HG02678 (cell line): ENCODE measurements at regions not wholly inside any gene's neighbourhood (a gene's known extent, or its start where the extent isn't known, plus 50 kb on each side); places are given as distances from the start of the nearest gene placed in this dataset.
"Not testable (repeated sequence)": the region's sequence is repeated elsewhere in the genome, so short reads cannot be mapped to it uniquely, and the experiment has no call there.

ENCODE experiments used
- ATAC-seq: cut with Tn5 transposase; IDR thresholded peaks from one replicate; pipeline ENCODE4 v1.9.1; 2021; ENCODE audit warnings: mild to moderate bottlenecking, moderate library complexity; ENCODE audit not compliant: unreplicated experiment

GRCh38 chr13:50154697-50155096 is 139.5 kb downstream of the KCNRG start:
- ATAC-seq, result no peak

DNA sequence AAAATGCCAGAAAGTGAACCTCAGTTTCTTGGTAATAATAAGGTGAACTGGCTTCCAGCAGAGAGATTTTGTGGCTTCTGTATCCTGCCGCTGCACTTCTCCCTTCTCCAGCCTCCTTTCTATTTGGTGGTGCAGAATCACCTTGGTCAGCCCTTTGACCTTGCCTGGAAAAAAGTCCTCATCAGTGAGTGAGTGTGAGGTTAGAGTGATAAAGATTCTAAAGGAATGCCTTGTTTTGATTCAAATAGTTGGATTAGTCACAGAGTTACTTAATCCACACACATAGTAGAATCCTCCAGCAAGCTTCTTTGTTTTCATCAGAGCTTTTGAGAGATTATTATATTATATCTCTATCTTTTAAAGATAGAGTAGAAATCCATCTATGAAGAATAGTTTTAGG is 140.9 kb downstream of the KCNRG start:
- no peak for ATAC-seq

- ATAC-seq, result no peak
Observed at GRCh38 chr13:50156561-50157127, 141.4 kb downstream of the KCNRG start.

DNA sequence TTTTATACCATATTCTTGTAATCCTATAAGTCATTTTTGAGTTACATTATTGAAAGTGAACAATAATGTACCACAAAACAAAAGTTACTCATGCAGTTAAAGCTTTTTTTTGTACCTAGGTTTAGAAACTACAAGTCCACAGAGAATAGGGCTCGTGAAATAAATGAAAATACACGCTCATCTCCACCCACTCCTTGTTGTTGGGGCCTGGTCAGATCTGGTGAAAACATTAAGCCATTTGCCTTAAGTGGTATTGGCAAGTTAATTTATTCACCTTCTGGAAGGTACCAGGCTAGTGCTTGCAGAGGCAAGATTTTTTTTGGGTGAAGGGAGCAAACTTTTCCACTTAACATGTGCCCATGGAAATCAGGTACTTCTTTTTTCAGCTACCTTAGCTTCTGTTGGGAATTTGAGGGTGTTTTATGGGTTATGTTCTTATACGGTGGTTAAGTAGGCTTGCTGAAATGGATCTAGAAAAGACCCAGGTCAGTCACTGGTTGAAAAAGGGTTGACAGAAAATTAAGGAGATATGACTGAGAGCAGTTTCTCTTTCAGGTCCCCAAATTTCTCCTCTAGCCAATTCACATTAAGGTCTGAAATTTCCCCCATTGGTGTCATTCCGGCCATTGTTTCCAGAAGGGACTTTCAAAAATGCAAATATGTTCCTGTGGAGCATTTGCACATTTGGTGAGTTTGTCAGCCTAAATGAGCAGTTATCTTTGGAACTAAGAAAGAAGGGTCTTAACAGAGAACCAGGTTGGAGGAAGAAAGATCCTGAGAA is 143.3 kb downstream of the KCNRG start:
- ATAC-seq, result no peak

GRCh38 chr13:50159607-50160006 is 144.4 kb downstream of the KCNRG start:
- no peak for ATAC-seq

DNA sequence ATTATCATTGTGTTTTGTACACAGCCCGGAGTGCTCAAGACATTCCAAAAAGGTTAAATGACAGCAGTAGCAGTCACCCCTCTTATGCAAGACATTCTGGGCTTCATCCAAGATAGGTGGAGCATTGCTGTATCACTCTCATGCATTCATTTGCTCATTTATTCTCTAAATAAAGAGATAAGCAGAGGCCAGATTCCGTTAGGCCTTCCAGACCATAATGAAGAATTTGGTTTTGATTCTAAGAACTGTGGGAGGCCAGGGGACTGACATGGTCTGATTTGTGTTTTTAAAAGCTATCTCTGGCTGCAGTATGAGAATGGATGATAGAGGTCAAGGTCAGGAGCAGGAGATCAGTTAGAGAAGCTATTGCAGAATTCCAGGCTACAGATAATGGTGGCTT is 145.8 kb downstream of the KCNRG start:
- no peak for ATAC-seq

GRCh38 chr13:50162001-50162400 is 146.8 kb downstream of the KCNRG start:
- ATAC-seq, result no peak

- no peak for ATAC-seq
Observed at GRCh38 chr13:50162567-50162966, 147.3 kb downstream of the KCNRG start.

DNA sequence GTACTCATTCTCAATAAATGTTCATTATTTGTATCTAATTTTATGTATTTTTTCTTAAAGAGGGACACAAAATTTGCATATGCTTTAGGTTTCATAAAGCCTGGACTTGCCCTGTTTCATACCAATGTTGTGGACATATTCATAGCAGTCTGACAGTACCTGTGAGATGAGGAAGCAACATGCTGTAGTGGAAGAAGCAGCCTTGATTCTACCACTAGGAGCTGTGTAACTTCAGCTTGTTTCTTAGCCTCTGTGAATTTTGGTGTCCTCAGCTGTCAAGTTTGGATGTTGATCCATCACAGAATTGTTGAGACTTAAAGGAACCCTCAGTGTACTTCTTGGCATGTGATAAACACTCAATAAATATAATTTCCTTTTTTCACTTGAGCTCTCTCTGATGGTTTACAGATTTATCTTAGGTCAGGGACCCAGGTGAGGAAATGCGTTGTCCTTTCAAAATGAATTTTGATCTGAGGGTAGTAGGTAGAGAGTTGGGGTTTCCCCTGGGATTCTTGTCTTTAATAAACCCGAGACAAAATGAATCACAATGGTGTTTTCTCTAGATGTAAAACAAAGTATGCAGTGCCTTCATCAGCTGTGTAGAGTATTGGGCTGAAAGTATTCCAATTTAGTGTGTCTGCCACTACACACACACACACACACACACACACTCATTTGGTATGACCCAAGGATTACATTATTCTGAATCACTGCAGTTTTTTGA is 152.1 kb downstream of the KCNRG start:
- no peak for ATAC-seq

DNA sequence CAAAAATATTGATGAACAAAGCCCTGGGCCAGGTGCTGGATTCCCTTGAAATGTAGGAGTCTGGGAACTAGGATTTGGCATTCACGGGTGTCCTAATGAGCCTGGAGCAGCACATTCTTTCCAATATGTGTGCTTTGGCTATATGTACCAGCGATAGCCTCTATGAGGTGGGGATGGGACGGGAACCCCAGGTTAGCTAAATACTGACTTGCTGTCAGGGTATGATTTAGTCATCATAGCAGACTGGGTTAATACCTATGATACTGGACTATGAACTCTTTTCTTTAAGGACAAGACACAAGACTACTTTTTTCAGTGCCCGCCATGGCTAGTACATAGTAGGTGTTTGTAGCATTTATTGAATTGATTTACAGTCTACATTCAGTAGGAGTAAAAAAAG is 152.7 kb downstream of the KCNRG start:
- no peak for ATAC-seq

DNA sequence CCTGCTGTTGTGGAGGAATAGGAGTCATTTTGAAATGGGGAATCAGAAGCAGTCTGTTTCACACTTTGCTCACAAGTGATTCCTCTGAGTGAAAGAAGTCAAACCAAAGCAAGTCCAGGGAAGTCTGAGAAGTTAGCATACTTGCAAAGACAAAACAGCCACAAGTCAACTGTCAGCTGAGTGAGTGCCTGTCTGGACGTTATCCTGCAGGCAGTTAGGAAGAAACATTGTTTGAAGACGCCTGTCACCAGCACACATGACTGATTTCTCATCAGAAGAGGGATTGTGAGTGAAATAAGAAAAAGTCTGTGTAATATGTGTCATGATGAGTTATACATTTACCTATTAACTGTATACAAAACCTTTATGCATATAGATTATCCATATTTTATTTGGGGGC is 153.5 kb downstream of the KCNRG start:
- no peak for ATAC-seq

GRCh38 chr13:50170447-50171037 is 155.3 kb downstream of the KCNRG start:
- ATAC-seq, result no peak

GRCh38 chr13:50171590-50172282 is 156.5 kb downstream of the KCNRG start:
- ATAC-seq, result no peak

DNA sequence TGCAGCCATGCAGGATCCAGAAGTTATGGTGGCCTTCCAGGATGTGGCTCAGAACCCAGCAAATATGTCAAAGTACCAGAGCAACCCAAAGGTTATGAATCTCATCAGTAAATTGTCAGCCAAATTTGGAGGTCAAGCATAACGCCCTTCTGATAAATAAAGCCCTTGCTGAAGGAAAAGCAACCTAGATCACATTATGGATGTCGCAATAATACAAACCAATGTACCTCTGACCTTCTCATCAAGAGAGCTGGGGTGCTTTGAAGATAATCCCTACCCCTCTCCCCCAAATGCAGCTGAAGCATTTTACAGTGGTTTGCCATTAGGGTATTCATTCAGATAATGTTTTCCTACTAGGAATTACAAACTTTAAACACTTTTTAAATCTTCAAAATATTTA is 157.8 kb downstream of the KCNRG start:
- not testable (repeated sequence) for ATAC-seq

GRCh38 chr13:50174630-50175029 is 159.4 kb downstream of the KCNRG start:
- no peak for ATAC-seq

GRCh38 chr13:50179977-50180376 is 164.7 kb downstream of the KCNRG start:
- ATAC-seq, result no peak

DNA sequence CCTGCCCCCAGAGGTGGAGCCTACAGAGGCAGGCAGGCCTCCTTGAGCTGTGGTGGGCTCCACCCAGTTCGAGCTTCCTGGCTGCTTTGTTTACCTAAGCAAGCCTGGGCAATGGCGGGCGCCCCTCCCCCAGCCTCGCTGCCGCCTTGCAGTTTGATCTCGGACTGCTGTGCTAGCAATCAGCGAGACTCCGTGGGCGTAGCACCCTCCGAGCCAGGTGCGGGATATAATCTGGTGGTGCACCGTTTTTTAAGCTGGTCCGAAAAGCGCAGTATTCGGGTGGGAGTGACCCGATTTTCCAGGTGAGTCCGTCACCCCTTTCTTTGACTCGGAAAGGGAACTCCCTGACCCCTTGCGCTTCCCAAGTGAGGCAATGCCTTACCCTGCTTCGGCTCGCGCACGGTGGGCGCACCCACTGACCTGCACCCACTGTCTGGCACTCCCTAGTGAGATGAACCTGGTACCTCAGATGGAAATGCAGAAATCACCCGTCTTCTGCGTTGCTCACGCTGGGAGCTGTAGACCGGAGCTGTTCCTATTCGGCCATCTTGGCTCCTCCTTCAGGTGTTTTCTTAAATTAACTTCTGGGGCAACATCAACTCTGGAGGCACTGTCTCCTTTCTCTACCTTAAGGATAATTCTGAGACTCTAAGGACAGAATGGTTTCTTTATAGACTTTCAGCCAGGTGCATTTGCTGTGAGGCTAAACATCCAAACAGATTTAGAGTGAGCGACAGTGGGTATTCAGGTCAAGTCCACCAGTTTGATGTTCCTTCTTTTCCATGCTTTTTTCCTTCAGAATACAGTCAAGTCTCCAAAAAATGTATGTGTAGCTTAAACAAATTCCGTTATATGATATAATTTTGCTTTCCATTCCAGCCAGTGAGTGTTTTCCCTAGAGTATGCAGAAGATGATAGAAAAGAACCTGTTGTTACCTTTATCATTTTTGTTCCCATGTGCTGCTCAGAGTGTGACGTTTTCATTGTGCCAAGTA is 170.8 kb downstream of the KCNRG start:
- ATAC-seq, result not testable (repeated sequence)

GRCh38 chr13:50187352-50188029 is 172.2 kb downstream of the KCNRG start:
- no peak for ATAC-seq

- no peak for ATAC-seq
Observed at GRCh38 chr13:50188696-50189095, 173.5 kb downstream of the KCNRG start.
